GM19397 (cell line): ENCODE measurements at regions not wholly inside any gene's neighbourhood (a gene's known extent, or its start where the extent isn't known, plus 50 kb on each side); places are given as distances from the start of the nearest gene placed in this dataset.
A peak's percentile ranks its signal among the peaks of the same experiment; 100 is the strongest.

ENCODE experiments used
- ATAC-seq: cut with Tn5 transposase; IDR thresholded peaks from one replicate; pipeline ENCODE4 v1.9.1; 2021; ENCODE audit warnings: mild to moderate bottlenecking, moderate library complexity; ENCODE audit not compliant: unreplicated experiment

DNA sequence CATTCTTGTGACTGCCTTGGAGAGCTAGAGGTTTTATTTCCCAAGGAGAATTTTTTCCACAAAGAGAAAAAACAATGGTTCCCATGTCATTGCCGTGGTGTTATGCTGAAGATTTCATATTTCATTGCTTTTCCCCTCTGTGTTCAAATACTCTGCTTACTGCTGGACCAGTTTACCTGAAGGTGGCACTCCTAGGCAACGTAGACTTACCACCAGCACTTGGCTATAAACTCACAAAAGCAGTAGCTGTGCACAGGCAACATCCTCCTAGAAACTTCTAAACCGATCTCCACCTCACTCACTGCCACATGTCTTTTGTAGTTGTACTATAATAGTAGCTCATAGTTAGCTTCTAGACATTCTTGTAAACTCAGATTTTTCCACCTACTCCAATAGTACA lies 1319.7 kb upstream of the CRIM1 start:
- ATAC-seq: no peak

DNA sequence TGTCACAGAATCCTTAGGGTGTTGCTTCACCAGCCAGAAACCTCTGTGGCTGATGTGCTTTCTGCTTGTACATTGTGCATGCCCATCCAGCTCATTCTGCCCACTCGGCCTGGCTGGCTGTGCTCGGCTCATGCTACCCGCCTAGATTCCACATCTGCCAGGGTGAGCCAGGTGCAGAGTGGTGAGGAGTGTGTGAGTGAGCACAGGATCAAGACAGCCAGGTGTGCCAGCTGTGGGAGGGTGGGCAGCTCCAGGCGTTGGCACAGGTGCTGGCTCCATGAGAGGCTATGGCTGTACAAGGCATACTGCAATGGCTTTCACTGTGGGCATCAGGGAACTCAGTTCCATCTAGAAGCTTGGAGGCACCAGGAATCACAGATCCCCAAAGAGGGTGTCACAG lies 1321.8 kb upstream of the CRIM1 start:
- no peak for ATAC-seq

DNA sequence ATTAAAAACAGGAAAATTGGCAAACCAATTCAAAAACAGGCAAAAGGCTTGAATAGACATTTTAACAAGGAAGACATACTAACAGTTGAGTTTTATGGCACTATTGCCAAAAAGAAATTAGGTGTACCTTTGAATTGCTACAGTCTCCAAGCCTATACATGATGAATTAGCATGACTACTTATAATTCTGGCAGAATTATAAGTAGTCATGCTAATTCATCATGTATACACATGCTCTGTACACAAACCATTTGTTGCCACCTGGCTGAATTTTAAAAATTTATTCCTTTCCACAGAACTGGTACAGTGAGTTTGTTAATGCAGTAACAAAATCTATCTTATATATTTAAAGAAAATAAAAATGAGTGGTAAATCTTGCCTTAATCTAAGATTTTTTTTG lies 1332.0 kb upstream of the CRIM1 start:
- ATAC-seq: no peak

DNA sequence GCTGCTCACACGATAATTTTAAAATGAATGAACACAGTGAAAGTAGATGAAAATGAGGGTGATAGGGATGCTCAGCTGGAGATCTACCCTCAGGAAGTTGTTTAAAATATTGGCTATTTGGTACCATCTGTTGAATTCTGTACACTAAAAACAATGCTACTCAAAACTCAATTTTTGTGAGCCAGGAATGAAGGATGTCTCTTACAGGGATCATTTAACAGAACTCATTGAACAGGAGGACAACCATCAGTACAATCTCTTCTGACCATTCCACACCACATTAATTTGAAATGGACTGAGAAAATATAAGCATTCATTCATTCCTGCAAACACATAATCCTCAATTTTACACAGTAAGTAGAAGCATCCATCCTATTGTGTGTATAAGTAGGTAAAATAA lies 1355.1 kb upstream of the CRIM1 start:
- ATAC-seq: no peak

DNA sequence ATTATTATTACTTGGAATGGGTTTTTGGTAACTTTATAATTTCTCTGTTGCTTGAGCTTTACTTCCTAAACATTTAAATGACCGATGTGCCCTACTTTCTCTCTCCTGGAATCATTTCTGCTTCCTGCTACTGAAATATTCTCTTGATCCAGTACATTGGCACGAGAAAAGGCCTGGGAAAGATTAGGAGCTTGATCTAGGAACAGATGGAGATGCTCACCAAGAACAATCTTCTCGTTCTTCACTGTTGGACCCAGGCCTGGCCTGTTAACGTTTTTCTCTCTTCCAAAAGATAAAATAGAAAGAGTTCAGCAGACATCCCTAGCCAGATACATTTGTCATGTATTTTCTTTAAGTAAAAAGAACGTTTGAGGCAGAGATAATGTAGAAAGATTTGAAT lies 1356.8 kb upstream of the CRIM1 start:
- no peak for ATAC-seq

DNA sequence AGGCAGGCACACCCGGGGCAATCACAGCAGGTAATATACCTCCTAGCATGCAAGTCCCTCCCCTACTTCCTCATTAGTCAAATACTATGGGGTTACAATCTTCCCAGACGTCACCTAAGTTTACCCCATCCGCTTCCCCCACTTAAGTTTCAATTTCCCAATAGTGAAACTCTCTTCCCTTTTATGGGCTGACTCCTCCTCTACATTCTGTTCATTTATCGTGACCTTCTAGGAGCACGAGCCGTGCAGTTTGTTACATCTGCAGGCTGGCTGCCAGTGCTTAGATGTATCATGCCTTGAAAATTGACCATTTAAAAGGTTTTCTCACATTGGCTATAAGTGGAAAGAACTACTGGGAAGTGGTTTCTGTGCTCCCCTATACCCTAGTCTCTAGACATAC lies 1357.8 kb upstream of the CRIM1 start:
- no peak for ATAC-seq

DNA sequence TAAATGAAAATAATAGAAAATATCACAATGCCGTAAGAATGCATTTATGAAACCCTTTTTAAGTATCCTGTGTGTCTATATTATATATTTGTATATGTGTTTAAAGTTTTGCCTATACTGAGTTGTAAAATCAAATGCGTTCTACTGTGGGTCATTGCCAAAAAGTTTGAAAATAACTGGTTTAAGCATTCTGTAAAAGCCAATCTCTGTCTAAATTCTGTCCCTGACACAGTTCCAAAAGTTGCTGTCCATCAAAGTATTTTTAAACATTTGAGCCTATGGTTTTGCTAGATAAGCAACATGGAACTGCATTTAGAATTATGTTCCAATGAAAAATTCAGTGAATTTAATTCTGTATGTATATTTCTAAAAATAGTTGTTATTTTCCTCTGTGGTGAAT lies 1360.4 kb upstream of the CRIM1 start:
- no peak for ATAC-seq

DNA sequence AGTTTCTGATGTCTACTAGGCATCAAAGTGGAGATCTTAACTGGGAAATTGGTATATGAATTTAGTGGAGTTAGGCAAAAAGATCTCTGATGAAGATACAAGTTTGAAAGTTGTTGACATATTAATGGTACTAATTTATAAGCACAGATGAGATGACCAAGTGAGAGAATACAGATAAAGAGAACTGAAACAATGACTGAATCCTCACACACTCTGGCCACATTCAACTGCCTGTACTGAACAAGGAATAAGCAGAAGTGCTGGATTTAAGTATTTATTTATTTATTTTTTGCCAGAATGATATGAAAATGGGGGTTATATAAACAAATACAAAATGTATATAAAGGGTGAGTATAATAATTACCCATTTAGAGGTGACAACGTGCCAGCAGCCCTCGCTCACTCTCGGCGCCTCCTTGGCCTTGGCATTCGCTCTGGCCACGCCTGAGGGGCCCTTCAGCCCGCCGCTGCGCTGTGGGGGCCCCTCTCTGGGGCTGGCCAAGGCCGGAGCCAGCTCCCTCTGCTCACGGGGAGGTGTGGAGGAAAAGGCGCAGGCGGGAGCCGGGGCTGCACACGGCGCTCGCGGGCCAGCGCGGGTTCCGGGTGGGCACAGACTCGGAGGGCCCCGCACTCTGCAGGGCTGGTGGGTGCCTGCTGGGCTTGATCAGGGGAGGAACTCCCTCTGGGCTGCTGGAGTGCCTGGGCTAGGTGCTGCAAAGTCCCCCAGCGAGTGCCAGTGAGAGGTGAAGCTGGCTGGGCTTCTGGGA lies 1363.9 kb upstream of the CRIM1 start:
- no peak for ATAC-seq

DNA sequence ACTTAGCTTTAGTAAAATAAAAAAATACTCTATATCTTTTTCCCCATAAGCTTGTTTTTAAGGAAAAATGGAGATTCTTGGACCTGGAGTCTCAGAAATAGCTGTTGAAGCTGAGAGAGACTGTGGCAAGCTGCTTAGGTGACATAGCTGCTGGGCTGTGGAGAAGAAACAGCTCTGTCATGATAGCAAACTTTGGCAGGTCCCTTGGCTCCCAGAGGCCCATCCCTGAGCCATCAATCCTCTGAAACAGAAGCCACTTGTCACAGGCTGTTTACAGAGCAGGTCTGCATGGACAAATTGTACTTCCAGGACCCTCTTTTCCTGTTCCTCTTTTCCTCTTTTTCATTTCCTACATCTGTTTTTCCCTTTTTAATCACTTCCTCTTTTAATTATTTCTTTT lies 1370.1 kb upstream of the CRIM1 start:
- ATAC-seq: no peak

DNA sequence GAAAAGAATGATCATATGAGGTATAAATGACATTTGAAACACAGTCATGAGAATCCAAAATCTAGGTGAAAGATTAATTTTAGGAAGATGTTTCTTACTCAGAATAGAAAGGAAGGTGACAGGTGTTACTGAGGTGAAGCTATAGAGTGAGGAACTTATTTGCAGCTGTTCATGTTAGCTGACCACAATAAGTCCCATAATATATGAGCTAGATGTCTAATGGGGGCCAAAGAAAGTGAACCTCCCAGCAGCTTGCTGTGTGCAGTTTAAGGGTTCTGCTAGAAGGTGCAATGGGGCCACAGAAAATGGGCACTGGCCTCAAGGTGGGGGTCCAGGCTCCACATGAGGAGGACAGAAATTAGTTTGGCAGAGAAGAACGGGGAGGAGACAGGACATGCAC lies 1374.9 kb upstream of the CRIM1 start:
- ATAC-seq: no peak

DNA sequence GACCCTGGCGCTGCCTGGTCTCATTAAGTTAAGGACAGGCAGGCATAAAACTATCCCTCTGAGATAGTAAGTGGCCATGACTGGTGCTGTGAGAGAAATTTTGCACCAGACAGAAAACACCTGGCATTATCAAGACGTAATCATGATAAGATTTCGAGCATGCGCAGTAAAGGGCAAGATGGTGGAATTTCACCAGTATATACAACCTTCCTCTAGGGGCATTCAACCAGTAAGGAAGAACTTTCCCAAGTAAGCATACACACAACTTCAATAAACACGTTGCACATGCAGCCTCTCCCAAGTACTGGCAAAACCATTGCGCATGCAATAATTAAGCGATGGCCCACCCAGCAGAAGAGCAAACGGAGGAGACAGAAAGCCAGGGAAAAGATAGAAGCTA lies 1376.4 kb upstream of the CRIM1 start:
- no peak for ATAC-seq

DNA sequence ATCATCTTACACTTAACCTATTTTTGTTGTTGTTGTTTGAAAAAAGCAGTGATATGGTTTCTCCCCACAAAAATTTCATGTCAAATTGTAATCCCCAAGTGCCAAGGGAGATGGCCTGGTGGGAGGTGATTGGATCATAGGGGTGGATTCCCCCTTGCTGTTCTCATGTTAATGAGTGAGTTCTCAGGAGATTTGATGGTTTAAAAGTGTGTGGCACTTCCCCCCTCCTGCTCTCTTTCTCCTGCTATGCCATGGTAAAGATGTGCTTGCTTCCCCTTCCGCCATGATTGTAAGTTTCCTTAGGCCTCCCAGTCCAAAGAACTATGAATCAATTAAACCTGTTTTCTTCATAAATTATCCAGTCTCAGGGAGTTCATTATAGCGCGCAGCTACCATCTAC lies 1362.7 kb upstream of the FAM98A start:
- no peak for ATAC-seq

DNA sequence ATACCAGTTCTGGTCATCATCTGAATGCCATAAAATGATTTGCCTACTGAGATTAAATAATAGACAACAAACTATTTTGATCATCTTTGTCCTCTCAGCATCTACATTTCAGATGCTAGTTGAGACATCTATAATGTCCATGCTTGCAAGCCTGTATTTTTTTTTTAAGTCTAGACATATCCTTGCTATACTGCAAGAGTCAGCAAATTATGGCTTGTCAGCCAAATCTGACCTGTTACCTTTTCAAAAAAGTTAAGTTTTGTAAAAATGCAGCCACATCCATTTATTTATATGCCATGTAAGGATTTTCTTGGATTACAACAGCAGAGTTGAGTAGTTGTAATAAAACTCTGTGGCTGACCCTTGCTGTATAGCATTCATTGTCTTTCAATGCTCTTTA lies 1355.7 kb upstream of the FAM98A start:
- ATAC-seq: no peak

DNA sequence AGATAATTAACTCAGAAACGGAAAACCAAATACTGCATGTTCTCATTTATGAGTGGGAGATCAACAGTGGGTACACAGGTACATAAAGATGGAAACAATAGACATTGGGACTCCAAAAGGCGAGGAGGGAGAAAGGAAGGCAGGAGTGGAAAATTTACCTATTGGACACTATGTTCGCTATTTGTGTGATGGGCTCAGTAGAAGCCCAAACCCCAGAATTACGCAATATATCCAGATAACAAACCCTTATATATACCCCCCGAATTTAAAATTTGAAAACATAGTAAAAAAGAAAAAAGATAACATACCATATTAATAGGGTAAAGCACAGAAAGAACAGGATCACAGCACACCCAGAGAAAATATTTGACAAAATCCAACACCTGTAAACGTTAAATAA lies 1351.7 kb upstream of the FAM98A start:
- no peak for ATAC-seq

DNA sequence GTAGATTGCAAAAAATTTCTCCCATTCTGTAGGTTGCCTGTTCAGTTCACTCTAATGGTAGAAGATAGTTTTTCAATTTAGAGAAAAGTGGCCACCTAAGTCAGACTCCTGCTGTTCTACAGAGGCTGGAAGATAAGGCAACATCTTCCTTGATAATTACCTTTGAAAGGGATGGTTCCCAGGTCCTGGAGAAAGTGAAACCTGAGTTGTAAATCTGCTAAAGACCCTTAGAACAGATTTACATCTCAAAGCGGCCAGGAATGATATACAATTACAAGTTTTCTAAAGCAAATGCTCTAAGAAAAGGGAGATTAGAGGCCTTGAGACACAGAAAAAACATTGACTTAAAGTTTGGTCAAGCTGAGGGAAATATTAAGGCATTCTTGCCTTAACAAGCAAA lies 1350.2 kb upstream of the FAM98A start:
- no peak for ATAC-seq

DNA sequence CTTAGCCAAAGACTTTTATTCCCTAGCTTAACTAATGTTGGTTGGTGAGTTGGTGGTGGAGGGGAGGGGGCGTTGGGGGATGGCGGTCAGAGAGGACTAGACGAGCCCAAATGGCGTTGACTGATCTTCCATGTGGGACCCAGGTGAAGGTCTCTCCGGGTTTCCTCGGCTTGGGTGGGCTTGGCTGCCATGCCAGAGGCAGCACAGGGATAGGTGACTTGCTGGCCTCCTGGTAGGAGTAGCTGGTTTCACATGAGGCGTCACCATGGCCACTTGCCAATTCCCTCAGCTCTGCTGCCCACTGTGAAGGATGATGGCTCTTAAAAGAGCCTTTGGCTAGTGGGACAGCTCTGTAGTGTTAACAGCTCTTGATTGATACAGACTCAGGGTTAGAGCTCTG lies 1337.0 kb upstream of the FAM98A start:
- ATAC-seq: no peak

DNA sequence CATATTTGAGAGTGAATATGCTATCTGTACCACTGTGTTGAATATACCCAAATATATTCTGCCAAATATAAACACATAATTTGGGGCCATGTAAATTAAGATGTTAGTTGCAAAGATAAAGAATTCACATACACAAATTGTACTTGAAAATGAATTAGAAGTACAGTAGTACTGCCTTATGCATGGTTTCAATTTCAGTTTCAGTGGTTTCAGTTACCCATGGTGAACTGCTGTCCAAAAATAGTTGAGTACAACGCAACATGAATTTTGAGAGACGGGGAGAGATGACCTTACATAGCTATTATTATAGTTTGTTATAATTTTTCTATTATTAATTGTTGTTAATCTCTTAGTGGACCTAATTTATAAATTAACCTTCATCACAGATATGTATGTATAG lies 1313.0 kb upstream of the FAM98A start:
- peak; percentile 99 for ATAC-seq

DNA sequence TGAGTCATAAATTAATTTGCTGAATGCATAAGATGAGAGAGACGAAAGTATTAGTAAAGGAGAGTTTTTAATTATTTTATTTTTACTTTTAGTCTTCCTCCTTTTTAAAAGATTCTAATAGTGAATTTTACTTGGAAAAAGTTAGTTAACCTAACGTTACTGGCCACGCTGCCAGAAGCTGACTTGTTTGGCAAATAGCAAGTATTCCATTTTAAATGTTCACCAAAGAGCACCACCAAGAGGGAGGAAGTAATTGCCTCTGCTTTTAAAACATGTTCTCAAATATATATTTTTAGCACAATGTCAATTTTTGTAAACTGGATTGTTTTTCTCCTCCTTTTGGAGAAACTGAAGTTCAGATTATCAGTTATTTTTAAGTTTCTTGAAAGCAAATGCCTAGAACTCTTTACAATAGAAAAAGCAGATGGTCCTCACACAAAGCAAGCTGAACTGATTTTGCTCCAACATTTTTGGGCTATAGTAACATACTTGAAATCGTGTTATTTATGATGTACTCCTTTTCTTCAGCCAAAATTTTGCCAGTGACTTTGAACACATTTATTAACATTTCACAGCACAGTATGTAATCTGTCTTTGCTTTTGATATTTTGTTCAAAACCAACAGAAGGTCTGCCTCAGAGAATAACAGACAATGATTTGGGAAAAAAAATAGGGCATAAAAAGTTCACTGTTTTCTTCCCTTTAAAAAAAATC lies 1311.0 kb upstream of the FAM98A start:
- ATAC-seq: no peak

DNA sequence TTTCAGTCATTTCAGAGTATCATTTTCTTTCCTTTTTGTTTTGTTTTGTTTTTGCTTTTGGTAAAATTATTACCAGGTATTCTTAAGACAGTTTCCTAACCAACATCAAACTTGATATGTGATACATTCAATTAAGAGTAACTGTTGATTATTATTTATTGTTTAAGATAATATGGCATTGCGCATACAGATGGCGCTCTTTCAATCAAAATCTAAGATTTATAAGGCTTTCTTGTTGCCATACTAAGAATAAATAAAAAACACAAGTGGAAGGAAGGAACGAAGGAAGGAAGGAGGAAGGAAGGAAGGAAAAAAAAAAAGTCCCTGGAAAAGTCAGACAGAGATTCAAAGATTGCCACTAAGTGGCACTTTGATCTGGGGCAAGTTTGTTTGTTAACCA lies 1308.7 kb upstream of the FAM98A start:
- no peak for ATAC-seq

DNA sequence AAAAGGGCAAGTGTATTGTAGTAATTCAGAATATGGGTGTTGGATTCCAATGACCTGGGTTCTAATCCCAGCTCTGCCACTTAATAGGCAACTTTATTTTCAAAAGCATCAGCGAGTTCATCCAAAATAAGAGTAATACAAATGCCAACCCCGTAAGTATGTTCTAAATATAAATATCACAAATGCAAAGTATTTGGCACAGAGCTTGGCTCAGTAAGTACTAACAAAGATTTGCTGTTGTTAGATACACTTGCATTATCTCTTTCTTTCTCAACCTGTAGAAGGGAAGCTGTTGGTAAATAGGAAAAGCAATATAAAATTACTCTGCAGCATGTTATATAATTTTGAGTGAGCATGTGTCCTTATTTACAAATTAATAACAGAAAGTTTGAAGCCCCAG lies 1302.6 kb upstream of the FAM98A start:
- no peak for ATAC-seq

DNA sequence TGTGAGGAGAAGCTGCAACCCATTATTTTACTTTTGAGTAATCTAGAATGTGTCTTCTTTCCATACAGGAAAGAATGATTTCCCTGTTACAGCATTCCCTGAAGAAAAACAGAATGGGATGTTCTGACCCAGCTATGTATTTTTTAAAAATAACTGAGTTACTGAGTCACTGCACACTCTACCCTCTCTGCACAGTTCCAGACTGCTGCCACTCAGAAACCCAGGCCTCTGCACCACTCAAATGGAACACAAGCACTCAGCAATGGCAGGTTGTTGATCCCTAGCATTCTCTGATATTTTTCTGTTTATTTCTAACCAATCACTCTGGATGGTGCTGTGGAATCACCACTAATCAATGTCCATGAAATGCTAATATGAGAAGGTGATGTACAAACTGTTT lies 1300.0 kb upstream of the FAM98A start:
- ATAC-seq: no peak

DNA sequence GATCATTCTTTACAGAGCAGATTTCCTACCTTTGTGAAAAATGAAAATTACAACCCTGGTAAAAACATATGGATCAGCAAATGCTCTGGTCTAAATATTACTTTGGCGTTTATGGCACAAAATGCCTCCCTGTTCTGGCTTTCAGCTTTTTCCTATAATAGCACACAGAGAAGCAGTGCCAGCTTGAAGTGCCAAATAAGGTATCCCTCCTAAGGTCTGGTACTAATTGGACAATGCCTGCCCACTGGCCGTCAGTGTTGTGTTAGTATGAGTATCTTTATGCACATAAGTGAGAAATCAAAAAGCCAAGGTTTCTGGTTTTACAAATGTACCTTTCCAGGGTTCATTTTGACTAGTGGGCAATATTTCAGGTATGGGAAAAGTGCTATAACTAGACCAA lies 1293.7 kb upstream of the FAM98A start:
- no peak for ATAC-seq

DNA sequence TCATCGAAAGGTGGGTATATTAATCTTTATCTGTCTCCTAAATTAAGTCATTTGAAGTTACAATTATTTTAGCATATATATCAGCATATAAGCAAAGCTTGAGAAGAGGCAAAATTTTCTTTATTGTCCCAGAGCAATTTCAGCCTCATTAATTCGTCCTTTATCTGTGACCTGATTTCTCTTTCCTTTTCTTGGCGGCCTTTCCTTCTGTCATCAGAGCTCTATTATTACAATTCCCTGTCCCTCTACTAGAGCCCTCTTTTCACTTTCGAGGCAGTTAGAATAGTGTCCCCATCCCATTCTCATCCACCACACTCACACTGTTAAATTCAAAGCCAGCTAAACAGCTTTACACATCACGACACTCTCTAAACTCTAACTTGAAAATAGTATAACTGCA lies 1293.2 kb upstream of the FAM98A start:
- ATAC-seq: no peak
